ENCODE measurements at regions not wholly inside any gene's neighbourhood (a gene's known extent, or its start where the extent isn't known, plus 50 kb on each side); places are given as distances from the start of the nearest gene placed in this dataset.

- DNase-seq: no peak
Measured at GRCh38 chr4:52273885-52274284, 222.8 kb downstream of the SPATA18 start.

GRCh38 chr4:52288212-52288855, 237.2 kb downstream of the SPATA18 start:
- DNase-seq: no peak

GRCh38 chr4:52290466-52290865, 239.4 kb downstream of the SPATA18 start:
- DNase-seq: peak in 2 of 56 donors; percentile 3 to 5

GRCh38 chr4:52292245-52292644, 241.1 kb downstream of the SPATA18 start:
- DNase-seq: no peak

GRCh38 chr4:52296341-52296740, 245.2 kb downstream of the SPATA18 start:
- DNase-seq: no peak

- DNase-seq: no peak
Measured at GRCh38 chr4:52298444-52298843, 247.3 kb downstream of the SPATA18 start.

- peak in 1 of 56 donors; percentile 2 for DNase-seq
Measured at GRCh38 chr4:52299120-52299519, 248.0 kb downstream of the SPATA18 start.

GRCh38 chr4:52311464-52312125, 260.5 kb downstream of the SPATA18 start:
- no peak for DNase-seq

GRCh38 chr4:52312722-52313121, 261.6 kb downstream of the SPATA18 start:
- DNase-seq: no peak

- no peak for DNase-seq
Measured at GRCh38 chr4:52317361-52317879, 266.3 kb downstream of the SPATA18 start.

GRCh38 chr4:52317981-52318380, 266.9 kb downstream of the SPATA18 start:
- DNase-seq: no peak

GRCh38 chr4:52329894-52330293, 278.8 kb downstream of the SPATA18 start:
- DNase-seq: no peak

- DNase-seq: no peak
Measured at GRCh38 chr4:52343595-52343994, 292.5 kb downstream of the SPATA18 start.

GRCh38 chr4:52350926-52351325, 299.8 kb downstream of the SPATA18 start:
- DNase-seq: no peak

GRCh38 chr4:52358366-52358765, 300.7 kb downstream of the USP46 start:
- DNase-seq: no peak

GRCh38 chr4:52358883-52359321, 300.2 kb downstream of the USP46 start:
- DNase-seq: no peak

- no peak for DNase-seq
Measured at GRCh38 chr4:52366191-52366590, 292.9 kb downstream of the USP46 start.

- no peak for DNase-seq
Measured at GRCh38 chr4:52366621-52367020, 292.5 kb downstream of the USP46 start.

GRCh38 chr4:52367282-52367830, 291.7 kb downstream of the USP46 start:
- no peak for DNase-seq

- no peak for DNase-seq
Measured at GRCh38 chr4:52368895-52369294, 290.2 kb downstream of the USP46 start.

GRCh38 chr4:52369649-52370048, 289.5 kb downstream of the USP46 start:
- no peak for DNase-seq

GRCh38 chr4:52370576-52370975, 288.5 kb downstream of the USP46 start:
- no peak for DNase-seq

GRCh38 chr4:52371841-52372240, 287.3 kb downstream of the USP46 start:
- DNase-seq: no peak
